OCI-LY7 (cell line): ENCODE measurements at regions not wholly inside any gene's neighbourhood (a gene's known extent, or its start where the extent isn't known, plus 50 kb on each side); places are given as distances from the start of the nearest gene placed in this dataset.

Experiments
- BruUV-seq: library from RNA; stranded (reverse); fragments of 400-500 nt; replicated peaks from 2 replicates; lab custom pipeline; 2021; lab: Mats Ljungman, UMichigan
- CTCF ChIA-PET: fragments of 300-600 bp; sonication (Branson Sonifier 250); formaldehyde crosslinking; loops from one replicate; lab custom pipeline; 2022; ENCODE audit warnings: antibody characterized with exemption; ENCODE audit not compliant: unreplicated experiment; lab: Charles Lee
- POLR2A ChIA-PET: fragments of 300-600 bp; sonication (Branson Sonifier 250); formaldehyde crosslinking; loops from one replicate; lab custom pipeline; 2022; ENCODE audit warnings: antibody characterized with exemption; lab: Charles Lee
- DNase-seq: peaks from one replicate; pipeline ENCODE4 v3.0.0-alpha.2; 2015; ENCODE audit warnings: low spot score
- H2AFZ ChIP-seq: fragments of 200-600 bp; sonication (generic), shearing (Covaris generic); 2 replicates; pipeline ENCODE4 v1.6.1; 2014; ENCODE audit warnings: mild to moderate bottlenecking, antibody characterized with exemption, low read length, moderate library complexity
- H3K27ac ChIP-seq: fragments of 200-600 bp; sonication (generic); 2 replicates; pipeline ENCODE4 v1.5.1; 2014; ENCODE audit warnings: mixed run types, low read depth, mild to moderate bottlenecking, moderate library complexity, low read length, inconsistent platforms; ENCODE audit not compliant: poor library complexity, severe bottlenecking
- H3K36me3 ChIP-seq: fragments of 200-600 bp; sonication (generic); 2 replicates; pipeline ENCODE4 v1.6.1; 2014; ENCODE audit warnings: mild to moderate bottlenecking, antibody characterized with exemption, low read length, moderate library complexity, mixed read lengths; ENCODE audit not compliant: insufficient read depth
- H3K4me1 ChIP-seq: fragments of 200-600 bp; sonication (generic); 2 replicates; pipeline ENCODE4 v1.5.1; 2014; ENCODE audit warnings: mild to moderate bottlenecking, low read length; ENCODE audit not compliant: insufficient read depth, poor library complexity, severe bottlenecking
- H3K4me2 ChIP-seq: fragments of 200-600 bp; sonication (generic); 2 replicates; pipeline ENCODE4 v1.6.1; 2014; ENCODE audit warnings: mild to moderate bottlenecking, low read length
- H3K4me3 ChIP-seq: fragments of 200-600 bp; sonication (generic); 2 replicates; pipeline ENCODE4 v1.5.1; 2014; ENCODE audit warnings: mild to moderate bottlenecking, low read depth, low read length; ENCODE audit not compliant: poor library complexity, severe bottlenecking
- H3K79me2 ChIP-seq: fragments of 200-600 bp; sonication (generic); 2 replicates; pipeline ENCODE4 v1.6.1; 2016; ENCODE audit warnings: low read depth, mild to moderate bottlenecking, low read length, moderate library complexity, mixed read lengths; ENCODE audit not compliant: insufficient read depth
- H3K9me2 ChIP-seq: fragments of 200-600 bp; sonication (generic); 2 replicates; pipeline ENCODE4 v1.6.1; 2016; ENCODE audit warnings: mild to moderate bottlenecking, low read length, mixed read lengths; ENCODE audit not compliant: insufficient read depth
- H3K9me3 ChIP-seq: fragments of 200-600 bp; sonication (generic); 2 replicates; pipeline ENCODE4 v1.6.1; 2014; ENCODE audit warnings: mild to moderate bottlenecking, mixed run types, low read length, mixed read lengths
- H4K20me1 ChIP-seq: fragments of 200-600 bp; sonication (generic); 2 replicates; pipeline ENCODE4 v1.6.1; 2014; ENCODE audit warnings: mild to moderate bottlenecking, antibody characterized with exemption, low read length, moderate library complexity, mixed read lengths; ENCODE audit not compliant: insufficient read depth
- EZH2phosphoT487 ChIP-seq: fragments of 200-600 bp; sonication (generic); IDR thresholded peaks from 2 replicates; pipeline ENCODE4 v1.6.1; 2018; ENCODE audit warnings: low read depth, borderline replicate concordance, mild to moderate bottlenecking, mixed run types, antibody characterized with exemption, low read length, moderate library complexity, mixed read lengths
- intact Hi-C: fragments of 100-400 bp; cut with micrococcal nuclease; formaldehyde crosslinking; loops from one replicate; pipeline ENCODE4 v1.10.0; 2022; ENCODE audit not compliant: unreplicated experiment
- TF ChIP-seq, protein P1 (sequence below): fragments of 200-600 bp; sonication (generic); conservative IDR thresholded peaks from 2 replicates; pipeline ENCODE4 v1.5.1; 2014; ENCODE audit warnings: mild to moderate bottlenecking, antibody characterized with exemption, low read length, moderate library complexity, mixed read lengths

DNA sequence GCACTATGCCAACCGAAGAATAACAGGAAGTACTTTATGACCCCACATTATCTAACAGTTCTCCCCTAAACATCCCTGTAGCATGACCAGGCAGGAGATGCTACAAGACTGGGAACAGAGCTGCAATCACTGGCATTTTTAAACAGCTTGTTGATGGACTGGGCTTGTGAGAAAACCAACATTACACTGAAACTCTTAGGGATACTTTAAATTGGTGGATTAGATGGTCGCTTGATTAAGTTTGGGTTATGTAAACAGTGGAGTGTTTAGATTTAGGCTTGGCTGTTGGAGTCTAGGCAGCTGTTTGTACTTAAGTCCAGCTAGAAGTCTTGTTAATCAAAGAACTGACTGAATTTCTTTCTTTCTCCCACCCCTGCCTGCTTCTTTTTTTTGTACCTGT is 234.1 kb upstream of the BMP2 start:
- H3K4me1 ChIP-seq: no peaks in the 10 kb centered on the region
- no peaks in the 10 kb centered on the region for H3K9me2 ChIP-seq
- intact Hi-C loops: no loop called here
- H4K20me1 ChIP-seq: no peaks in the 10 kb centered on the region
- H3K27ac ChIP-seq: no peak overlapping the region
- H3K4me3 ChIP-seq: no peak overlapping the region
- TF ChIP-seq EZH2phosphoT487: no peak
- TF ChIP-seq, protein P1, sequence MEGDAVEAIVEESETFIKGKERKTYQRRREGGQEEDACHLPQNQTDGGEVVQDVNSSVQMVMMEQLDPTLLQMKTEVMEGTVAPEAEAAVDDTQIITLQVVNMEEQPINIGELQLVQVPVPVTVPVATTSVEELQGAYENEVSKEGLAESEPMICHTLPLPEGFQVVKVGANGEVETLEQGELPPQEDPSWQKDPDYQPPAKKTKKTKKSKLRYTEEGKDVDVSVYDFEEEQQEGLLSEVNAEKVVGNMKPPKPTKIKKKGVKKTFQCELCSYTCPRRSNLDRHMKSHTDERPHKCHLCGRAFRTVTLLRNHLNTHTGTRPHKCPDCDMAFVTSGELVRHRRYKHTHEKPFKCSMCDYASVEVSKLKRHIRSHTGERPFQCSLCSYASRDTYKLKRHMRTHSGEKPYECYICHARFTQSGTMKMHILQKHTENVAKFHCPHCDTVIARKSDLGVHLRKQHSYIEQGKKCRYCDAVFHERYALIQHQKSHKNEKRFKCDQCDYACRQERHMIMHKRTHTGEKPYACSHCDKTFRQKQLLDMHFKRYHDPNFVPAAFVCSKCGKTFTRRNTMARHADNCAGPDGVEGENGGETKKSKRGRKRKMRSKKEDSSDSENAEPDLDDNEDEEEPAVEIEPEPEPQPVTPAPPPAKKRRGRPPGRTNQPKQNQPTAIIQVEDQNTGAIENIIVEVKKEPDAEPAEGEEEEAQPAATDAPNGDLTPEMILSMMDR: no peak
- BruUV-seq: no TSS peak
- POLR2A ChIA-PET: interaction anchor here (1.1 kb wide), 1 partner anchor 10 kb away, joined by 4 read pairs; no protein-coding TSS in a partner anchor
- H3K4me2 ChIP-seq: no peak overlapping the region
- CTCF ChIA-PET: no interaction called here
- no peaks in the 10 kb centered on the region for H3K9me3 ChIP-seq
- no peaks in the 10 kb centered on the region for H3K36me3 ChIP-seq
- no peaks in the 10 kb centered on the region for H3K79me2 ChIP-seq
- H2AFZ ChIP-seq: no peak overlapping the region
- DNase-seq: no peak

- H4K20me1 ChIP-seq: no peaks in the 10 kb centered on the region
- H3K27ac ChIP-seq: no peak overlapping the region
- no peak overlapping the region for H3K4me2 ChIP-seq
- ChIA-PET POLR2A (interaction anchor here (1.0 kb wide), 1 partner anchor 32 kb away, joined by 3 read pairs; no protein-coding TSS in a partner anchor), CTCF (no interaction called here)
- H3K4me3 ChIP-seq: no peak overlapping the region
- no peak for DNase-seq
- intact Hi-C loops: no loop called here
- no peak overlapping the region for H2AFZ ChIP-seq
- no peaks in the 10 kb centered on the region for H3K79me2 ChIP-seq
- no peaks in the 10 kb centered on the region for H3K9me2 ChIP-seq
- H3K9me3 ChIP-seq: no peaks in the 10 kb centered on the region
- BruUV-seq: no TSS peak
- H3K36me3 ChIP-seq: no peaks in the 10 kb centered on the region
- TF ChIP-seq, protein P1: no peak
- TF ChIP-seq EZH2phosphoT487: no peak
- H3K4me1 ChIP-seq: no peaks in the 10 kb centered on the region
Measured at GRCh38 chr20:6530779-6531315, 236.6 kb upstream of the BMP2 start.

- no peak for DNase-seq
- H3K9me2 ChIP-seq: no peaks in the 10 kb centered on the region
- H2AFZ ChIP-seq: no peak overlapping the region
- CTCF ChIA-PET: no interaction called here
- no peaks in the 10 kb centered on the region for H4K20me1 ChIP-seq
- no peaks in the 10 kb centered on the region for H3K4me1 ChIP-seq
- no peak overlapping the region for H3K4me3 ChIP-seq
- BruUV-seq: no TSS peak
- TF ChIP-seq EZH2phosphoT487: no peak
- TF ChIP-seq, protein P1: no peak
- H3K9me3 ChIP-seq: no peaks in the 10 kb centered on the region
- intact Hi-C loops: no loop called here
- POLR2A ChIA-PET: no interaction called here
- H3K79me2 ChIP-seq: no peaks in the 10 kb centered on the region
- no peak overlapping the region for H3K27ac ChIP-seq
- no peaks in the 10 kb centered on the region for H3K36me3 ChIP-seq
- H3K4me2 ChIP-seq: no peak overlapping the region
Measured at GRCh38 chr20:6530254-6530653, 237.2 kb upstream of the BMP2 start.
